GM23338 (cell line): ENCODE measurements at regions not wholly inside any gene's neighbourhood (a gene's known extent, or its start where the extent isn't known, plus 50 kb on each side); places are given as distances from the start of the nearest gene placed in this dataset.

Experiments
- CREB1 ChIP-seq: fragments of 250-450 bp; sonication (Bioruptor Pico); IDR thresholded peaks from 2 replicates; pipeline ENCODE4 v1.5.0; 2020; ENCODE audit warnings: low read depth, mild to moderate bottlenecking, moderate library complexity
- ETS1 ChIP-seq: IDR thresholded peaks from 2 replicates; pipeline ENCODE4 v1.6.1; 2016; ENCODE audit warnings: antibody characterized with exemption
- EZH2 ChIP-seq: fragments of 200-600 bp; sonication (generic); IDR thresholded peaks from one replicate; pipeline ENCODE4 v1.8.0; 2017; ENCODE audit warnings: antibody characterized with exemption, mild to moderate bottlenecking, low read depth; ENCODE audit not compliant: unreplicated experiment
- EZH2phosphoT487 ChIP-seq: fragments of 200-600 bp; sonication (generic); IDR thresholded peaks from one replicate; pipeline ENCODE4 v1.8.1; 2018; ENCODE audit warnings: antibody characterized with exemption; ENCODE audit not compliant: unreplicated experiment
- JUNB ChIP-seq: IDR thresholded peaks from one replicate; pipeline ENCODE4 v1.6.1; 2016; ENCODE audit warnings: antibody characterized with exemption; ENCODE audit not compliant: unreplicated experiment
- NANOG ChIP-seq: IDR thresholded peaks from 2 replicates; pipeline ENCODE4 v1.6.1; 2016; ENCODE audit warnings: antibody characterized with exemption, borderline replicate concordance
- POLR2AphosphoS5 ChIP-seq: IDR thresholded peaks from 2 replicates; pipeline ENCODE4 v1.6.1; 2016; ENCODE audit warnings: antibody characterized with exemption, low read depth
- REST ChIP-seq: IDR thresholded peaks from one replicate; pipeline ENCODE4 v1.6.1; 2018; ENCODE audit warnings: antibody characterized with exemption; ENCODE audit not compliant: unreplicated experiment
- STAT1 ChIP-seq: IDR thresholded peaks from one replicate; pipeline ENCODE4 v1.6.1; 2016; ENCODE audit warnings: antibody characterized with exemption; ENCODE audit not compliant: unreplicated experiment
- ZNF114 ChIP-seq: fragments of 250-450 bp; sonication (Bioruptor Pico); IDR thresholded peaks from 2 replicates; pipeline ENCODE4 v1.5.0; 2020; ENCODE audit warnings: mild to moderate bottlenecking, moderate library complexity
- ZNF331 ChIP-seq: fragments of 250-450 bp; sonication (Bioruptor Pico); IDR thresholded peaks from 2 replicates; pipeline ENCODE4 v1.5.0; 2020; ENCODE audit warnings: low read depth, mild to moderate bottlenecking, moderate library complexity
- ZNF462 ChIP-seq: fragments of 250-450 bp; sonication (Bioruptor Pico); IDR thresholded peaks from 2 replicates; pipeline ENCODE4 v1.5.0; 2020; ENCODE audit warnings: mild to moderate bottlenecking, moderate library complexity
- TF ChIP-seq, protein P1 (sequence below), 2 experiments: fragments of 200-600 bp in 1 of 2; sonication (generic) in 1 of 2; conservative IDR thresholded peaks; 2 replicates each; pipeline versions ENCODE4 v1.5.1 to v1.6.1; 2016 to 2017; ENCODE audit warnings: antibody characterized with exemption in 2 of 2, low read depth in 2 of 2, mild to moderate bottlenecking in 2 of 2, moderate library complexity in 1 of 2

- TF ChIP-seq EZH2phosphoT487 (no peak), POLR2AphosphoS5 (no peak), REST (no peak), ETS1 (no peak), STAT1 (no peak), CREB1 (CRISPR knock-in tag) (no peak), JUNB (no peak), NANOG (no peak), EZH2 (no peak), ZNF331 (CRISPR knock-in tag) (no peak), ZNF114 (CRISPR knock-in tag) (no peak), ZNF462 (CRISPR knock-in tag) (no peak)
- TF ChIP-seq, protein P1, sequence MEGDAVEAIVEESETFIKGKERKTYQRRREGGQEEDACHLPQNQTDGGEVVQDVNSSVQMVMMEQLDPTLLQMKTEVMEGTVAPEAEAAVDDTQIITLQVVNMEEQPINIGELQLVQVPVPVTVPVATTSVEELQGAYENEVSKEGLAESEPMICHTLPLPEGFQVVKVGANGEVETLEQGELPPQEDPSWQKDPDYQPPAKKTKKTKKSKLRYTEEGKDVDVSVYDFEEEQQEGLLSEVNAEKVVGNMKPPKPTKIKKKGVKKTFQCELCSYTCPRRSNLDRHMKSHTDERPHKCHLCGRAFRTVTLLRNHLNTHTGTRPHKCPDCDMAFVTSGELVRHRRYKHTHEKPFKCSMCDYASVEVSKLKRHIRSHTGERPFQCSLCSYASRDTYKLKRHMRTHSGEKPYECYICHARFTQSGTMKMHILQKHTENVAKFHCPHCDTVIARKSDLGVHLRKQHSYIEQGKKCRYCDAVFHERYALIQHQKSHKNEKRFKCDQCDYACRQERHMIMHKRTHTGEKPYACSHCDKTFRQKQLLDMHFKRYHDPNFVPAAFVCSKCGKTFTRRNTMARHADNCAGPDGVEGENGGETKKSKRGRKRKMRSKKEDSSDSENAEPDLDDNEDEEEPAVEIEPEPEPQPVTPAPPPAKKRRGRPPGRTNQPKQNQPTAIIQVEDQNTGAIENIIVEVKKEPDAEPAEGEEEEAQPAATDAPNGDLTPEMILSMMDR (conservative IDR thresholded peaks at IDR 0.05; ENCODE audit: low read depth in 2 of 2), result no peak
These were observed 138.9 kb downstream of the LARP7 start for GRCh38 chr4:112775801-112776200.
